ENCODE measurements at regions not wholly inside any gene's neighbourhood (a gene's known extent, or its start where the extent isn't known, plus 50 kb on each side); places are given as distances from the start of the nearest gene placed in this dataset.

DNA sequence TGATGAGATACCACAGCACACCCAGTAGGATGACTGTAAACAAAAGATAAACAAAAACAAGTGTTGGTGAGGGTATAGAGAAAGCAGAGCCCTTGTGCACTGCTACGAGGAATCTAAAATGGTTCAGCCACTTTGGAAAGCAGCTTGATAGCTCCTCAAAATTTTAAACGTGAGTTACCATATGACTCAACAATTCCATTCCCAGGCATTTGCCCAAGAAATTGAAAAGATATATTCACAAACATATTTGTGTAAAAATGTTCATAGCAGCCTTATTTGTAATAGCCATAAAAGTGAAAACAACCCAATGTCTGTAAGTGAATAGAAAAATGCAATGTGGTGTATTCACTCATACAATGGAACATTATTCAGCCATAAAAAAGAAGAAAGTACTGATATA, 141.0 kb upstream of the BTBD3 start:
- DNase-seq (ENCODE audit: low read depth, low spot score) (no peak), ATAC-seq (no peak)
- TF ChIP-seq SIN3A (IDR thresholded peaks at IDR 0.05; ENCODE audit: borderline replicate concordance, insufficient read depth, low read depth, low read length) (no peak), POLR2AphosphoS5 (IDR thresholded peaks at IDR 0.05; ENCODE audit: low read depth, low read length) (no peak), TCF7L2 (IDR thresholded peaks at IDR 0.05; ENCODE audit: low read depth, low read length) (no peak), CTCF (IDR thresholded peaks at IDR 0.05) (no peak)
- TF ChIP-seq, protein P1, sequence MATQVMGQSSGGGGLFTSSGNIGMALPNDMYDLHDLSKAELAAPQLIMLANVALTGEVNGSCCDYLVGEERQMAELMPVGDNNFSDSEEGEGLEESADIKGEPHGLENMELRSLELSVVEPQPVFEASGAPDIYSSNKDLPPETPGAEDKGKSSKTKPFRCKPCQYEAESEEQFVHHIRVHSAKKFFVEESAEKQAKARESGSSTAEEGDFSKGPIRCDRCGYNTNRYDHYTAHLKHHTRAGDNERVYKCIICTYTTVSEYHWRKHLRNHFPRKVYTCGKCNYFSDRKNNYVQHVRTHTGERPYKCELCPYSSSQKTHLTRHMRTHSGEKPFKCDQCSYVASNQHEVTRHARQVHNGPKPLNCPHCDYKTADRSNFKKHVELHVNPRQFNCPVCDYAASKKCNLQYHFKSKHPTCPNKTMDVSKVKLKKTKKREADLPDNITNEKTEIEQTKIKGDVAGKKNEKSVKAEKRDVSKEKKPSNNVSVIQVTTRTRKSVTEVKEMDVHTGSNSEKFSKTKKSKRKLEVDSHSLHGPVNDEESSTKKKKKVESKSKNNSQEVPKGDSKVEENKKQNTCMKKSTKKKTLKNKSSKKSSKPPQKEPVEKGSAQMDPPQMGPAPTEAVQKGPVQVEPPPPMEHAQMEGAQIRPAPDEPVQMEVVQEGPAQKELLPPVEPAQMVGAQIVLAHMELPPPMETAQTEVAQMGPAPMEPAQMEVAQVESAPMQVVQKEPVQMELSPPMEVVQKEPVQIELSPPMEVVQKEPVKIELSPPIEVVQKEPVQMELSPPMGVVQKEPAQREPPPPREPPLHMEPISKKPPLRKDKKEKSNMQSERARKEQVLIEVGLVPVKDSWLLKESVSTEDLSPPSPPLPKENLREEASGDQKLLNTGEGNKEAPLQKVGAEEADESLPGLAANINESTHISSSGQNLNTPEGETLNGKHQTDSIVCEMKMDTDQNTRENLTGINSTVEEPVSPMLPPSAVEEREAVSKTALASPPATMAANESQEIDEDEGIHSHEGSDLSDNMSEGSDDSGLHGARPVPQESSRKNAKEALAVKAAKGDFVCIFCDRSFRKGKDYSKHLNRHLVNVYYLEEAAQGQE (IDR thresholded peaks at IDR 0.05; ENCODE audit: insufficient read depth in 1 of 2, low read depth in 2 of 2, low read length in 1 of 2), result no peak
- Histone ChIP-seq H3K36me3 (ENCODE audit: control insufficient read depth, insufficient read depth, low read length) (no peaks in the 10 kb centered on the region), H3K27me3 (ENCODE audit: control insufficient read depth, insufficient read depth, low read length) (no peaks in the 10 kb centered on the region), H3K4me1 (ENCODE audit: control insufficient read depth, insufficient read depth, low read length) (peaks cover 2% of the 10 kb centered on the region; the same call in 1 of the 2 replicates), H3K27ac (ENCODE audit: low read length) (no peak overlapping the region), H3K4me3 (ENCODE audit: low read depth in 2 of 2, low read length in 2 of 2) (no peak overlapping the region), H3K9me3 (ENCODE audit: control insufficient read depth, insufficient read depth, low read depth, low read length) (no peaks in the 10 kb centered on the region)
- in situ Hi-C loops (cut with HindIII; ENCODE audit: low pct_unique_long_range_greater_than_20kb, low sequenced_read_pairs) (no loop called here), intact Hi-C loops (cut with micrococcal nuclease; ENCODE audit: unreplicated experiment) (no loop called here)
- ChIA-PET CTCF (no interaction called here), POLR2A (no interaction called here)
- BruUV-seq (replicated peaks), result no TSS peak

DNA sequence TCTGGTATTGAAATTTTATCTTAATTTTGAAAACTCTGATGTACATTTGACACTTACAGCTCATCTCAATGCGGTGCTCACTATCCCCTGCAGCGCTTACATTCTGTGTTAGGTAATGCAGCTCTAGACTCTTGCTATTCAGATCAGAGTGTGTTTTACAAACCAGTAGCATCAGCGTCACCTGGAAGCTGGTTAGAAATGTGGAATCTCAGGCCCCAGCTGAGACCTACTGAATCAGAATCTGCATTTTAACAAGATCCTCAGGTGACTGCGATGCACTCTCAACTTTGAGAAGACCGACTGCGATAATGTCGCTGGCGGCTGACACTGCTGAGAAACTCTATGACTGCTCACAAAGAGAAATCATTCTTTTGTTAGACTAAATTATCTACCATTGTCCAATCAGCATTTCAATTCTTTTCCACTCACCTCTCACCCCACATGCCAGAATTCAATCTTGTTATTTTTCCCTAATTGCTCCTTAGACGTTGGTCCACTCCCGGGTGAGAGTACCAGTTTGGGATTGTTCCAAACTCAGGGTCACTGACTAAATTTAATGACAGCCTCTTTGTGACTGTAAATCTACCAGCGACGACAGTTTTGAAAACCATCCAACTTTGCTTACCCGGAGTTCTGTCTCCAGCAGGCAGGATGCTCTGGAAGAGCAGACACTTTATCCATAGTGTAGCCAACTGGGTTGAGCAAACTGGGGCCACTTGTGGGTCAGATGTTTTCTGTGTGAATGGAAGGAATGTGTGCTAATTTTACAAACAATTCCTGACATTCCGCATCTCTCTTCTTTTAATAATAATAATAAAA, 140.1 kb upstream of the BTBD3 start:
- ChIA-PET CTCF (no interaction called here), POLR2A (no interaction called here)
- intact Hi-C loops (cut with micrococcal nuclease; ENCODE audit: unreplicated experiment) (no loop called here), in situ Hi-C loops (cut with HindIII; ENCODE audit: low pct_unique_long_range_greater_than_20kb, low sequenced_read_pairs) (no loop called here)
- ATAC-seq (no peak), DNase-seq (ENCODE audit: low read depth, low spot score) (no peak)
- H3K27me3 ChIP-seq (ENCODE audit: control insufficient read depth, insufficient read depth, low read length), result no peaks in the 10 kb centered on the region
- no peak overlapping the region for H3K27ac ChIP-seq (ENCODE audit: low read length)
- TF ChIP-seq SIN3A (IDR thresholded peaks at IDR 0.05; ENCODE audit: borderline replicate concordance, insufficient read depth, low read depth, low read length) (no peak), POLR2AphosphoS5 (IDR thresholded peaks at IDR 0.05; ENCODE audit: low read depth, low read length) (no peak)
- TF ChIP-seq, protein P1 (IDR thresholded peaks at IDR 0.05; ENCODE audit: insufficient read depth in 1 of 2, low read depth in 2 of 2, low read length in 1 of 2), result no peak
- no peaks in the 10 kb centered on the region for H3K36me3 ChIP-seq (ENCODE audit: control insufficient read depth, insufficient read depth, low read length)
- BruUV-seq (replicated peaks), result no TSS peak
- H3K9me3 ChIP-seq (ENCODE audit: control insufficient read depth, insufficient read depth, low read depth, low read length), result no peaks in the 10 kb centered on the region
- H3K4me1 ChIP-seq (ENCODE audit: control insufficient read depth, insufficient read depth, low read length), result peaks cover 2% of the 10 kb centered on the region; the same call in 1 of the 2 replicates
- H3K4me3 ChIP-seq (ENCODE audit: low read depth in 2 of 2, low read length in 2 of 2), result no peak overlapping the region

Measured in Panc1 (cell line).